GM12872 (cell line): ENCODE measurements at regions not wholly inside any gene's neighbourhood (a gene's known extent, or its start where the extent isn't known, plus 50 kb on each side); places are given as distances from the start of the nearest gene placed in this dataset.

Experiments used
- CTCF ChIP-seq: IDR thresholded peaks from 3 replicates; pipeline ENCODE4 v1.5.1; 2011; ENCODE audit warnings: low read depth, mild to moderate bottlenecking, low read length, moderate library complexity; ENCODE audit not compliant: insufficient read depth

GRCh38 chr10:35927990-35928488, 285.9 kb upstream of the FZD8 start:
- TF ChIP-seq CTCF = no peak

- no peak for TF ChIP-seq CTCF
These were observed 285.2 kb upstream of the FZD8 start for GRCh38 chr10:35927341-35927740.

- no peak for TF ChIP-seq CTCF
These were observed 284.8 kb upstream of the FZD8 start for GRCh38 chr10:35926846-35927245.

GRCh38 chr10:35925493-35925892, 283.4 kb upstream of the FZD8 start:
- TF ChIP-seq CTCF = no peak

- TF ChIP-seq CTCF = no peak
These were observed 282.7 kb upstream of the FZD8 start for GRCh38 chr10:35924759-35925158.

- no peak for TF ChIP-seq CTCF
These were observed 280.9 kb upstream of the FZD8 start for GRCh38 chr10:35922876-35923600.

GRCh38 chr10:35921866-35922350, 279.8 kb upstream of the FZD8 start:
- TF ChIP-seq CTCF = no peak
